ENCODE measurements at regions not wholly inside any gene's neighbourhood (a gene's known extent, or its start where the extent isn't known, plus 50 kb on each side); places are given as distances from the start of the nearest gene placed in this dataset.

GRCh38 chrY:12643693-12644348, 57.2 kb upstream of the USP9Y start:
- 67% methylated on average over 5 of the region's 5 CpGs; no CpG with 5 or more reads in 1 of the 2 donors for WGBS, 2 donors
- H3K4me3 ChIP-seq (ENCODE audit: low read depth, poor library complexity, severe bottlenecking) = no peak overlapping the region
- no peak for TF ChIP-seq POLR2A (IDR thresholded peaks at IDR 0.05)
- TF ChIP-seq CTCF (IDR thresholded peaks at IDR 0.05) = no peak
- intact Hi-C loops (cut with DNase I; ENCODE audit: low total_unique reads) = no loop called here
- no peak for DNase-seq (ENCODE audit: low spot score in 2 of 2)

DNA sequence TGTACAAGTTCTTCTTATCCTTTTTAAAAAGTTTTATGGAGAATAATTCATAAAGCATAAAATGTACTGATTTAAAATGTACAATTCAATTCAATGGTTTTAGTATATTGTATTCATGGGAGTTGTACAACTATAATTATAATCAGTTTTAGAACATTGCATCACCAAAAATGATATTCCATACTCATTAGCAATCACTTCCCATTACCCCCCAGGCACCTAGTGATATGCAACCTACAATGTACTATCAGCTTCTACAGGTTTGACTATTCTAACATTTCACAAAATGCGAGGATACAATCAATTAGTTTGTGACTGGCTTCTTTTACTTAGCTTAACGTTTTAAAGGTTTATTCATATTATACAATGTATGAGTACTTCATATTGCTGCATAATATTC, 49.9 kb upstream of the USP9Y start:
- H3K4me3 ChIP-seq (ENCODE audit: low read depth, poor library complexity, severe bottlenecking) = no peak overlapping the region
- 75% methylated on average over 2 of the region's 2 CpGs; no CpG with 5 or more reads in 1 of the 2 donors for WGBS, 2 donors
- no peak for DNase-seq (ENCODE audit: low spot score in 2 of 2)
- intact Hi-C loops (cut with DNase I; ENCODE audit: low total_unique reads) = no loop called here
- TF ChIP-seq POLR2A (IDR thresholded peaks at IDR 0.05) = no peak
- no peak for TF ChIP-seq CTCF (IDR thresholded peaks at IDR 0.05)
